ENCODE measurements at regions not wholly inside any gene's neighbourhood (a gene's known extent, or its start where the extent isn't known, plus 50 kb on each side); places are given as distances from the start of the nearest gene placed in this dataset.

- TF ChIP-seq CTCF (IDR thresholded peaks at IDR 0.05) (no peak), ZFX (IDR thresholded peaks at IDR 0.05; ENCODE audit: borderline replicate concordance) (no peak)
Observed at GRCh38 chr1:56069824-56070223, 509.5 kb downstream of the PLPP3 start.

Measured in 22Rv1 (cell line).